OCI-LY1 (cell line): ENCODE measurements at regions not wholly inside any gene's neighbourhood (a gene's known extent, or its start where the extent isn't known, plus 50 kb on each side); places are given as distances from the start of the nearest gene placed in this dataset.

Experiments used
- H2AFZ ChIP-seq: fragments of 200-600 bp; sonication (generic), shearing (Covaris generic); 2 replicates; pipeline ENCODE4 v1.6.0; 2014; ENCODE audit warnings: antibody characterized with exemption, mild to moderate bottlenecking, low read length
- H3F3A ChIP-seq: fragments of 200-600 bp; sonication (generic), shearing (Covaris generic); 2 replicates; pipeline ENCODE4 v1.6.0; 2014; ENCODE audit warnings: mild to moderate bottlenecking, antibody characterized with exemption, low read length, moderate library complexity; ENCODE audit not compliant: insufficient read depth
- H3K27ac ChIP-seq: fragments of 200-600 bp; sonication (generic); 2 replicates; pipeline ENCODE4 v1.5.1; 2014; ENCODE audit warnings: low read length, mixed run types, mild to moderate bottlenecking, low read depth; ENCODE audit not compliant: poor library complexity, severe bottlenecking
- H3K27me3 ChIP-seq: fragments of 200-600 bp; sonication (generic); 2 replicates; pipeline ENCODE4 v1.6.0; 2014; ENCODE audit warnings: antibody characterized with exemption, mild to moderate bottlenecking, low read length, moderate library complexity; ENCODE audit not compliant: insufficient read depth
- H3K36me3 ChIP-seq: fragments of 200-600 bp; sonication (generic); 2 replicates; pipeline ENCODE4 v1.6.1; 2014; ENCODE audit warnings: mild to moderate bottlenecking, antibody characterized with exemption, low read length, moderate library complexity, mixed read lengths; ENCODE audit not compliant: insufficient read depth
- H3K4me1 ChIP-seq: fragments of 200-600 bp; sonication (generic); 2 replicates; pipeline ENCODE4 v1.5.1; 2014; ENCODE audit warnings: mild to moderate bottlenecking, low read length, moderate library complexity; ENCODE audit not compliant: insufficient read depth, severe bottlenecking
- H3K4me2 ChIP-seq: fragments of 200-600 bp; sonication (generic), shearing (Covaris generic); 2 replicates; pipeline ENCODE4 v1.6.1; 2014; ENCODE audit warnings: low read length
- H3K4me3 ChIP-seq: fragments of 200-600 bp; sonication (generic); 2 replicates; pipeline ENCODE4 v1.5.1; 2014; ENCODE audit warnings: low read length, low read depth, mild to moderate bottlenecking, mixed read lengths; ENCODE audit not compliant: poor library complexity, severe bottlenecking
- H3K79me2 ChIP-seq: fragments of 200-600 bp; shearing (Covaris generic); 2 replicates; pipeline ENCODE4 v1.6.1; 2016; ENCODE audit warnings: mixed run types, low read length, mixed read lengths; ENCODE audit not compliant: insufficient read depth
- H3K9ac ChIP-seq: fragments of 200-600 bp; sonication (generic), shearing (Covaris generic); 2 replicates; pipeline ENCODE4 v1.6.1; 2014; ENCODE audit warnings: mild to moderate bottlenecking, low read length, mixed read lengths
- H3K9me2 ChIP-seq: fragments of 200-600 bp; sonication (generic), shearing (Covaris generic); 2 replicates; pipeline ENCODE4 v1.6.1; 2014; ENCODE audit warnings: low read depth, mild to moderate bottlenecking, low read length, mixed read lengths
- H3K9me3 ChIP-seq: fragments of 200-600 bp; shearing (Covaris generic); 2 replicates; pipeline ENCODE4 v1.6.1; 2014; ENCODE audit warnings: low read length, mixed read lengths
- H4K20me1 ChIP-seq: fragments of 200-600 bp; sonication (generic), shearing (Covaris generic); 2 replicates; pipeline ENCODE4 v1.6.0; 2016; ENCODE audit warnings: mild to moderate bottlenecking, low read length; ENCODE audit not compliant: insufficient read depth
- CTCF ChIP-seq: fragments of 200-600 bp; sonication (generic), shearing (Covaris generic); IDR thresholded peaks from 2 replicates; pipeline ENCODE4 v1.5.1; 2017; ENCODE audit warnings: mild to moderate bottlenecking, antibody characterized with exemption, low read length, moderate library complexity, mixed read lengths
- EZH2 ChIP-seq: fragments of 200-600 bp; sonication (generic), shearing (Covaris generic); IDR thresholded peaks from 2 replicates; pipeline ENCODE4 v1.8.0; 2017; ENCODE audit warnings: borderline replicate concordance, mixed run types, mild to moderate bottlenecking, antibody characterized with exemption, low read length, moderate library complexity, mixed read lengths

- H2AFZ ChIP-seq: no peak overlapping the region
- H4K20me1 ChIP-seq: no peaks in the 10 kb centered on the region
- H3K9ac ChIP-seq: no peak overlapping the region
- H3K4me3 ChIP-seq: no peak overlapping the region
- H3K4me2 ChIP-seq: no peak overlapping the region
- no peaks in the 10 kb centered on the region for H3K4me1 ChIP-seq
- H3K27me3 ChIP-seq: no peaks in the 10 kb centered on the region
- no peaks in the 10 kb centered on the region for H3K9me2 ChIP-seq
- H3K27ac ChIP-seq: no peak overlapping the region
- no peaks in the 10 kb centered on the region for H3K79me2 ChIP-seq
- no peaks in the 10 kb centered on the region for H3F3A ChIP-seq
- H3K9me3 ChIP-seq: no peaks in the 10 kb centered on the region
- TF ChIP-seq CTCF: no peak
- no peak for TF ChIP-seq EZH2
- no peaks in the 10 kb centered on the region for H3K36me3 ChIP-seq
Measured at GRCh38 chr10:36277459-36277858, 635.4 kb upstream of the FZD8 start.

- no peak overlapping the region for H3K4me2 ChIP-seq
- no peaks in the 10 kb centered on the region for H3K79me2 ChIP-seq
- no peaks in the 10 kb centered on the region for H4K20me1 ChIP-seq
- no peaks in the 10 kb centered on the region for H3K36me3 ChIP-seq
- H3K27ac ChIP-seq: no peak overlapping the region
- no peaks in the 10 kb centered on the region for H3F3A ChIP-seq
- no peak overlapping the region for H3K9ac ChIP-seq
- H3K4me3 ChIP-seq: no peak overlapping the region
- H2AFZ ChIP-seq: no peak overlapping the region
- H3K9me2 ChIP-seq: no peaks in the 10 kb centered on the region
- H3K9me3 ChIP-seq: no peaks in the 10 kb centered on the region
- no peaks in the 10 kb centered on the region for H3K27me3 ChIP-seq
- TF ChIP-seq EZH2 (no peak), CTCF (no peak)
- no peaks in the 10 kb centered on the region for H3K4me1 ChIP-seq
Measured at GRCh38 chr10:36271627-36272340, 629.7 kb upstream of the FZD8 start.

- Histone ChIP-seq H3K9me2 (no peaks in the 10 kb centered on the region), H3K4me2 (no peak overlapping the region), H3K4me3 (no peak overlapping the region), H3K27ac (no peak overlapping the region), H3F3A (no peaks in the 10 kb centered on the region), H3K36me3 (no peaks in the 10 kb centered on the region), H3K27me3 (no peaks in the 10 kb centered on the region), H3K4me1 (no peaks in the 10 kb centered on the region), H3K9ac (no peak overlapping the region), H3K79me2 (no peaks in the 10 kb centered on the region), H4K20me1 (no peaks in the 10 kb centered on the region), H2AFZ (no peak overlapping the region), H3K9me3 (no peaks in the 10 kb centered on the region)
- TF ChIP-seq EZH2 (no peak), CTCF (no peak)
Measured at GRCh38 chr10:36269222-36269621, 627.1 kb upstream of the FZD8 start.
